Lower lobe of right lung (tissue), 2 donors: ENCODE measurements at regions not wholly inside any gene's neighbourhood (a gene's known extent, or its start where the extent isn't known, plus 50 kb on each side); places are given as distances from the start of the nearest gene placed in this dataset.
A peak's percentile ranks its signal among the peaks of the same experiment; 100 is the strongest.

Experiments used
- ATAC-seq, 2 donors: fragments of 200-7000 bp; cut with Tn5 transposase; one replicate each; pipeline ENCODE4 v1.9.1; 2020 to 2022; ENCODE audit warnings: mild to moderate bottlenecking in 2 of 2, moderate library complexity in 2 of 2
- DNase-seq: peaks from one replicate; pipeline ENCODE4 v3.0.0-alpha.2; 2020
- H3K27ac ChIP-seq: fragments of 200-600 bp; one replicate; pipeline ENCODE4 v1.8.0; 2022
- H3K27me3 ChIP-seq: fragments of 200-600 bp; one replicate; pipeline ENCODE4 v1.8.0; 2022; ENCODE audit warnings: low read depth
- H3K36me3 ChIP-seq: fragments of 200-600 bp; one replicate; pipeline ENCODE4 v1.8.0; 2022; ENCODE audit warnings: mild to moderate bottlenecking
- H3K4me1 ChIP-seq: fragments of 200-600 bp; one replicate; pipeline ENCODE4 v1.8.0; 2022
- H3K4me3 ChIP-seq: fragments of 200-600 bp; one replicate; pipeline ENCODE4 v1.8.0; 2022; ENCODE audit warnings: mild to moderate bottlenecking
- H3K9me3 ChIP-seq: fragments of 200-600 bp; one replicate; pipeline ENCODE4 v1.8.0; 2022
- intact Hi-C: fragments of 100-400 bp; cut with DNase I; formaldehyde crosslinking; loops from one replicate; pipeline ENCODE4 v1.11.0; 2022
- TF ChIP-seq, protein P1 (sequence below): fragments of 200-600 bp; IDR thresholded peaks from one replicate; pipeline ENCODE4 v1.8.0; 2022; ENCODE audit warnings: antibody characterized with exemption, mild to moderate bottlenecking
- donor health status: DM: no; HTN: yes; CAD: no; lungs with severe emphysema.

DNA sequence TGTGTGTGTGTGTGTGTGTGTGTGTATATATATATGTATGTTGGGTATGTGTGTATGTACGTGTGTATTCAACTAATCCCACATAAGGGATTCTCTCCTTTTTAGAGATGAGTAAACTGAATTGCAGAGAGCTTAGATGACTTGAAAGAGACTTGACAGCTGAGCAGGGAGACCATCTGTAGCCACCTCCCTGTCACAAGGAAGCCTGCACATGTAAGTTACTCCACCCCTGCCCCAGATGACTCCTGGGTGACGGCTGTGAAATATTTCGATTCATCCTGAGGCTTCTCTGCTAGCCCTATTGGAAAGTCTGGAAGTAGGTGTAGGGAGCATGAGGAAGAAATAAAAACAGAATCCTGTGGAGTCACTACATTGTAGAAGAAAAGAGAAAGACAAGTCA lies 480.4 kb downstream of the FOXO1 start:
- Histone ChIP-seq H3K4me3 (no peak overlapping the region), H3K36me3 (no peaks in the 10 kb centered on the region), H3K27ac (no peak overlapping the region), H3K9me3 (no peaks in the 10 kb centered on the region), H3K27me3 (peaks cover 4% of the 10 kb centered on the region), H3K4me1 (peaks cover 17% of the 10 kb centered on the region)
- DNase-seq (no peak), ATAC-seq (no peak)
- intact Hi-C loops: no loop called here
- TF ChIP-seq, protein P1, sequence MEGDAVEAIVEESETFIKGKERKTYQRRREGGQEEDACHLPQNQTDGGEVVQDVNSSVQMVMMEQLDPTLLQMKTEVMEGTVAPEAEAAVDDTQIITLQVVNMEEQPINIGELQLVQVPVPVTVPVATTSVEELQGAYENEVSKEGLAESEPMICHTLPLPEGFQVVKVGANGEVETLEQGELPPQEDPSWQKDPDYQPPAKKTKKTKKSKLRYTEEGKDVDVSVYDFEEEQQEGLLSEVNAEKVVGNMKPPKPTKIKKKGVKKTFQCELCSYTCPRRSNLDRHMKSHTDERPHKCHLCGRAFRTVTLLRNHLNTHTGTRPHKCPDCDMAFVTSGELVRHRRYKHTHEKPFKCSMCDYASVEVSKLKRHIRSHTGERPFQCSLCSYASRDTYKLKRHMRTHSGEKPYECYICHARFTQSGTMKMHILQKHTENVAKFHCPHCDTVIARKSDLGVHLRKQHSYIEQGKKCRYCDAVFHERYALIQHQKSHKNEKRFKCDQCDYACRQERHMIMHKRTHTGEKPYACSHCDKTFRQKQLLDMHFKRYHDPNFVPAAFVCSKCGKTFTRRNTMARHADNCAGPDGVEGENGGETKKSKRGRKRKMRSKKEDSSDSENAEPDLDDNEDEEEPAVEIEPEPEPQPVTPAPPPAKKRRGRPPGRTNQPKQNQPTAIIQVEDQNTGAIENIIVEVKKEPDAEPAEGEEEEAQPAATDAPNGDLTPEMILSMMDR: no peak

DNA sequence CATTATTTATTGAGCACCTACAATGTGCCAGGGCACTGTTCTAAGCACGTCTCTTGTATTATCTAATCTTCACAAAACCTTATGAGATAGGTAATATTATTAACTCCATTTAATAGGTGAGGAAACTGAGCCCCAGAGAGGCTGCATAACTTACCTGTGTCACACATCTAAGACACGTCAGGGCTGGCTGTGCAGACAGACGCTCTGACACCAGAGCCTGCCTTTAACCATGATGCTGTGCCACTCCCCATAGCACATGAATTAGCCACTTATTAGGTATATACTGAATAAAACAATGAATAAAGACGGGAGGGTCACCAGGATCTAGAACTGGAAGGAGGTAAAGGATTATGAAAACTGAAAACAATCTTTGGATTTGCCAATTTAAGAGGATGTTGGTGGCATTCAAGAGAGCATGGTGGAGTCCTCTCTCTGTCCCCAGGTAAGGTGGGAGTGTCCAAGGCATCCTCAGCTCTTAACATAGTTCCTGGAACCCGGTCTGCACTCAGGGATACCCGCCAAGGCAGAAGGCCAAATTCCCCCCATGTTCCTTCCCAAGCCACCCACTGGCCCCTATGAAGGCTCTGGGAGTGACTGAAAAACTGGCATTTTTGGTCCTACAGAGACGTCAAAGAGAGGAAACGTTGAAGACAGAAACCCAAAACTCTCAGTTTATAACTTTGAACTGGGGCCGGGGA lies 479.7 kb downstream of the FOXO1 start:
- intact Hi-C loops: no loop called here
- Histone ChIP-seq H3K9me3 (no peaks in the 10 kb centered on the region), H3K27ac (no peak overlapping the region), H3K4me1 (peaks cover 20% of the 10 kb centered on the region), H3K4me3 (no peak overlapping the region), H3K36me3 (no peaks in the 10 kb centered on the region), H3K27me3 (peaks cover 4% of the 10 kb centered on the region)
- DNase-seq (no peak), ATAC-seq (no peak)
- TF ChIP-seq, protein P1: no peak

DNA sequence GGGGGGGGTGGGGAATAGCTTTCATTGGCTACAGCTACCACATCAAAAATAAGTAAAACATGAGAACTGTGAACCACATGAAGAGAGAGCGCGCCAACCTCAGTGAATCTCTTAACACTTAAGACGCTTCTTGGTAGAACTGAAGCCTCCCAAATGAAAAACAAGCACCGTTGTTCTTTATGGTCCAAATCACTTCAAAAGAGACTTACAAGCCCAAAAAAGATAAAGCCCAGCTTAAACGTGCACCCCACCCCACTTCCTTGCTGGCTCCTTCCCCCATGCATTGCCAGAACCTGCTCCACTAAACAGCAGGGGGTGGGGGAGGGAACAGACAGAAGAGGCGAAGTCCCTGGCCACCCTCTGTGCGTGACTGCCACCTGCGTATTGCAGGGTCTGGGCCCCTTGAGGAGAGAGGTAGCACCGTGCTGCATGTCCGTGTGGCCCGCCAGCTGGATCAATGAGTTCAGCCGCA lies 479.1 kb downstream of the FOXO1 start:
- Histone ChIP-seq H3K27me3 (peaks cover 4% of the 10 kb centered on the region), H3K4me1 (peaks cover 25% of the 10 kb centered on the region), H3K4me3 (no peak overlapping the region), H3K9me3 (no peaks in the 10 kb centered on the region), H3K36me3 (no peaks in the 10 kb centered on the region), H3K27ac (no peak overlapping the region)
- DNase-seq: no peak
- intact Hi-C loops: no loop called here
- TF ChIP-seq, protein P1: no peak
- no peak for ATAC-seq

DNA sequence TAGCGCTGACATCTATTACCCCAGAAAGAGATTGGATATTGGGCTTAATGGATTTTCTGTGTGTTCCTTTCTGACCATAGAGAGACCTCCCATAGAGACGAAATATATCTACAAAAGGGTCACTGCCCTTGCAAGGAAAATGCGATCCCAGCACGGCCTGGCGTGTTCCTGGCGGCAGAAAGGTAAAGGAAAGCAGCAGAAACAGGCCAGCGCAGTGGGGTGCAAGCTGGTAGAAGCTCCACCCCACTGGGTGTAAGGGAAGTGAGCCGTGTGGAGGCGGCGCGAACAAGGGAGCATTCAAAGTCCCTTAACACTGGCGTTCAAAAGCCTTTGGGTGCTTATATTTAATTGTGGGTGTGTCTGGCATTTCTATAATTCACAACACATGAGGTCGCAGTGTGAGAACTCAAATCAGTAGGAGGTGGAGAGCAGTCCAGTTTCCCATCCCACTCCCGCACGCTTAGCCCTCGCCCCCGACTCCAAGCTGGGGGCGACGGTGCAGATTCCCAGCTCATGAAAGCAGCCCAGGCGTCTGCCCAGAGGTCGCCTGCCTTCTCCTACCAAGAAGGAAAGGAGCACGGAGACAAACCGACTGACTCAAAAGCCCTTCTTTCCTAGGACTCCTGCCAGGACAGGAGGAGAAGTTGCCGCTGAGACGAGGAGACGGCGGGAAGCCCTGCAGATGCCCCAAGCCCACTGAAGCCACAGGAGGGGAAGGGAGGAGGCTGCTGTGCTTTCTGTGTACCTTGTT lies 478.4 kb downstream of the FOXO1 start:
- H3K36me3 ChIP-seq: no peaks in the 10 kb centered on the region
- no peak overlapping the region for H3K27ac ChIP-seq
- H3K4me3 ChIP-seq: no peak overlapping the region
- intact Hi-C loops: no loop called here
- H3K9me3 ChIP-seq: no peaks in the 10 kb centered on the region
- ATAC-seq (no peak), DNase-seq (no peak)
- peaks cover 31% of the 10 kb centered on the region for H3K4me1 ChIP-seq
- peaks cover 4% of the 10 kb centered on the region for H3K27me3 ChIP-seq
- TF ChIP-seq, protein P1: no peak

DNA sequence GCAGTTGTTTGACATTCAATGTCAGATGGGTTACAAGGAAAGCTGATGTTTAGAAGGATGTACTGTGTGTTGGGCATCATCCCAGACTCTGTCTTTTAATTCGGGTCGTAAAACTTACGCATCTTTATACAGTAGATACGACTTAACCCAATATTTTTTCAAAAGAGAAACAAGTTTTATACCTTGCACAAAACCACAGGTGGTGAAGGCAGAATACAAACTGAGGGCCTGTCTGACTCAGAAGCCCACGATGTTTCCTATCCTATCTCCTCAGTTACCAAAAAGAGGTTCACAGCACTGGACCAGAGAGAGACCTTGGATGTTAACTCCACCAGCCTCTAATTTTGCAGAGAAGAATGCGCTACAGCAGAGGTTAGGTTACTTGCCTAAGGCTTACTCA lies 477.0 kb downstream of the FOXO1 start:
- intact Hi-C loops: no loop called here
- ATAC-seq: no peak
- Histone ChIP-seq H3K36me3 (no peaks in the 10 kb centered on the region), H3K4me1 (peaks cover 33% of the 10 kb centered on the region), H3K9me3 (no peaks in the 10 kb centered on the region), H3K27ac (peak overlapping the region; percentile 51), H3K4me3 (no peak overlapping the region), H3K27me3 (peaks cover 4% of the 10 kb centered on the region)
- TF ChIP-seq, protein P1: no peak
- DNase-seq: no peak
